ENCODE measurements at regions not wholly inside any gene's neighbourhood (a gene's known extent, or its start where the extent isn't known, plus 50 kb on each side); places are given as distances from the start of the nearest gene placed in this dataset.

DNA sequence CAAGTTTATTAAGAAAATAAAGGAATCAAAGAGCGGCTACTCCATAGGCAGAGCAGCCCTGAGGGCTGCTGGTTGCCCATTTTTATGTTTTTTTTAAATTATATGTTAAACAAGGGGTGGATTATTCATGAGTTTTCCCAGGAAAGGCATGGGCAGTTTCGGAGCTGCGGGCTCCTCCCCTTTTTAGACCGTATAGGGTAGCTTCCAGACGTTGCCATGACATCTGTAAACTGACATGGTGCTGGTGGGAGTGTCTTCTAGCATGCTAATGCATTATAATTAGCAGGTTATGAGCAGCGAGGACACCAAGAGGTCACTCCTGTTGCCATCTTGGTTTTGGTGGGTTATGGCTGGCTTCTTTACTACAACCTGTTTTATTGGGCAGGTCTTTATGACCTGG, 301.8 kb downstream of the TFAP2C start:
- TF ChIP-seq ZBTB7A (IDR thresholded peaks at IDR 0.05; ENCODE audit: low read depth) (no peak), CEBPB (IDR thresholded peaks at IDR 0.05) (no peak), TAF1 (IDR thresholded peaks at IDR 0.05; ENCODE audit: low read depth) (no peak), EP300 (IDR thresholded peaks at IDR 0.05; ENCODE audit: borderline replicate concordance) (no peak), REST (IDR thresholded peaks at IDR 0.05; ENCODE audit: low read depth) (no peak), CREB1 (IDR thresholded peaks at IDR 0.05; ENCODE audit: low read depth) (no peak), NFIC (IDR thresholded peaks at IDR 0.05) (no peak), YY1 (IDR thresholded peaks at IDR 0.05; ENCODE audit: low read depth) (no peak), TEAD4 (IDR thresholded peaks at IDR 0.05) (no peak), FOXM1 (IDR thresholded peaks at IDR 0.05; ENCODE audit: borderline replicate concordance, low read depth) (no peak), RAD21 (IDR thresholded peaks at IDR 0.05; ENCODE audit: low read depth) (no peak)

DNA sequence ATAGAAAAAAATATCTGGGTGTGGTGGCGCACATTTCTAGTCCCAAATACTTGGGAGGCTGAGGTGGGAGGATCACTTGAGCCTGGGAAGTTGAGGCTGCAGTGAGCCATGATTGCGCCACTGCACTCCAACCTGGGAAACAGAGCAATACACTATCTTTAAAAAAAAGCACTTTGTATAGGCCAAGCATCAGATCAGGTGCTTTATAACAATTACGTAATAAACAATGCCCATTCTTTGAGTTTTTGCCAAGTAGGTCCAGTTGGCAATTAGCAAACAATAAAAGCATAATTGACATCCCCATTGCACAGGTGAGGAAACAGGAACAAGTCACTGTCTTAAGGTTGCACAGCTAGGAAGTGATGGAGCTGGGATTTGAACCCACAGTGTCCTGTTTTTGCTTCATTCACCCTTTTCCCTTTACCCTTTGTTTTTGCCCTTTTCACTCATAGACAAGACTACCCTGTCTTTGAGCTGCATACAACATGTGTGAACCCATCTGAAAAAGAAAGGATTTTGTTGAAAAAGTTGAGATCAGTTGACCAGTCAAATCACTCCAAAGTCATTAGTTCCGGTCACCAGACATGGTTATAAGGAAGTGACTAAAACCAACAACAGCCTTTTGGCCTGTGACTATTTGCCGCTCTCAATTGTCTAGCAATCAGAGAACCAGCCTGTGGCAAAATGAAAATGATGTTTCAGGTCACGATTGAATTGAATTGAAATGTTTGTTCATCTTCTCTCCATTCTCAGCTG, 303.6 kb downstream of the TFAP2C start:
- no peak for TF ChIP-seq NFIC (IDR thresholded peaks at IDR 0.05)
- no peak for TF ChIP-seq TCF12 (IDR thresholded peaks at IDR 0.05; ENCODE audit: low read depth)
- TF ChIP-seq CEBPB (IDR thresholded peaks at IDR 0.05): no peak
- TF ChIP-seq, protein P1, sequence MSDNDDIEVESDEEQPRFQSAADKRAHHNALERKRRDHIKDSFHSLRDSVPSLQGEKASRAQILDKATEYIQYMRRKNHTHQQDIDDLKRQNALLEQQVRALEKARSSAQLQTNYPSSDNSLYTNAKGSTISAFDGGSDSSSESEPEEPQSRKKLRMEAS (IDR thresholded peaks at IDR 0.05): no peak
- no peak for TF ChIP-seq RAD21 (IDR thresholded peaks at IDR 0.05; ENCODE audit: low read depth)
- no peak for TF ChIP-seq FOXM1 (IDR thresholded peaks at IDR 0.05; ENCODE audit: borderline replicate concordance, low read depth)

GRCh38 chr20:56933331-56933698, 304.2 kb downstream of the TFAP2C start:
- TF ChIP-seq, protein P1 (IDR thresholded peaks at IDR 0.05): no peak
- TF ChIP-seq RAD21 (IDR thresholded peaks at IDR 0.05; ENCODE audit: low read depth): no peak
- no peak for TF ChIP-seq REST (IDR thresholded peaks at IDR 0.05; ENCODE audit: low read depth)
- TF ChIP-seq USF1 (IDR thresholded peaks at IDR 0.05): no peak
- TF ChIP-seq FOXM1 (IDR thresholded peaks at IDR 0.05; ENCODE audit: borderline replicate concordance, low read depth): no peak
- TF ChIP-seq CREB1 (IDR thresholded peaks at IDR 0.05; ENCODE audit: low read depth): no peak
- TF ChIP-seq EGR1 (IDR thresholded peaks at IDR 0.05): no peak
- TF ChIP-seq YY1 (IDR thresholded peaks at IDR 0.05; ENCODE audit: low read depth): no peak
- no peak for TF ChIP-seq EP300 (IDR thresholded peaks at IDR 0.05; ENCODE audit: borderline replicate concordance)
- no peak for TF ChIP-seq CEBPB (IDR thresholded peaks at IDR 0.05)
- TF ChIP-seq ZBTB7A (IDR thresholded peaks at IDR 0.05; ENCODE audit: low read depth): no peak

GRCh38 chr20:56934888-56935287, 305.8 kb downstream of the TFAP2C start:
- TF ChIP-seq FOXM1 (IDR thresholded peaks at IDR 0.05; ENCODE audit: borderline replicate concordance, low read depth) (no peak), TAF1 (IDR thresholded peaks at IDR 0.05; ENCODE audit: low read depth) (no peak), TEAD4 (IDR thresholded peaks at IDR 0.05) (no peak), CREB1 (IDR thresholded peaks at IDR 0.05; ENCODE audit: low read depth) (no peak), EGR1 (IDR thresholded peaks at IDR 0.05) (no peak), EP300 (IDR thresholded peaks at IDR 0.05; ENCODE audit: borderline replicate concordance) (no peak), REST (IDR thresholded peaks at IDR 0.05; ENCODE audit: low read depth) (no peak), ZBTB7A (IDR thresholded peaks at IDR 0.05; ENCODE audit: low read depth) (no peak), NFIC (IDR thresholded peaks at IDR 0.05) (no peak), TCF12 (IDR thresholded peaks at IDR 0.05; ENCODE audit: low read depth) (no peak), USF1 (IDR thresholded peaks at IDR 0.05) (no peak), RAD21 (IDR thresholded peaks at IDR 0.05; ENCODE audit: low read depth) (no peak), YY1 (IDR thresholded peaks at IDR 0.05; ENCODE audit: low read depth) (no peak), CEBPB (IDR thresholded peaks at IDR 0.05) (no peak)
- TF ChIP-seq, protein P1 (IDR thresholded peaks at IDR 0.05): no peak

Measured in Ishikawa (cell line).